Erythroblast (primary cell): ENCODE measurements at regions not wholly inside any gene's neighbourhood (a gene's known extent, or its start where the extent isn't known, plus 50 kb on each side); places are given as distances from the start of the nearest gene placed in this dataset.

Source experiments
- GATA1 ChIP-seq: IDR thresholded peaks from 2 replicates; pipeline ENCODE4 v1.6.1; 2011; ENCODE audit warnings: low read depth, mild to moderate bottlenecking, control low read depth, low read length, moderate library complexity
- POLR2A ChIP-seq: IDR thresholded peaks from 2 replicates; pipeline ENCODE4 v1.6.1; 2011; ENCODE audit warnings: mild to moderate bottlenecking, low read length

GRCh38 chrX:138986235-138986634 is 274.7 kb upstream of the FGF13 start:
- TF ChIP-seq POLR2A (no peak), GATA1 (no peak)
